Upper lobe of left lung (tissue), 6 donors: ENCODE measurements at regions not wholly inside any gene's neighbourhood (a gene's known extent, or its start where the extent isn't known, plus 50 kb on each side); places are given as distances from the start of the nearest gene placed in this dataset.

Source experiments
- ATAC-seq, 2 donors: fragments of 200-7000 bp; cut with Tn5 transposase; one replicate each; pipeline ENCODE4 v1.9.1; 2022; ENCODE audit warnings: mild to moderate bottlenecking in 2 of 2, moderate library complexity in 2 of 2; ENCODE audit not compliant: low FRiP score in 2 of 2
- DNase-seq, 2 donors: peaks; one replicate each; pipeline ENCODE4 v3.0.0-alpha.2; 2019 to 2020
- H3K27ac ChIP-seq, 4 donors: fragments of 200-600 bp; sonication (generic); one replicate each; pipeline ENCODE4 v1.5.1; 2016 to 2019
- H3K27me3 ChIP-seq, 4 donors: fragments of 200-600 bp; sonication (generic); one replicate each; pipeline ENCODE4 v1.5.1; 2017 to 2019
- H3K36me3 ChIP-seq, 4 donors: fragments of 200-600 bp; sonication (generic); one replicate each; pipeline ENCODE4 v1.5.1; 2016 to 2019
- H3K4me1 ChIP-seq, 4 donors: fragments of 200-600 bp; sonication (generic); one replicate each; pipeline ENCODE4 v1.5.1; 2018 to 2019
- H3K4me3 ChIP-seq, 4 donors: fragments of 200-600 bp; sonication (generic); one replicate each; pipeline ENCODE4 v1.5.1; 2017 to 2019; ENCODE audit warnings: mild to moderate bottlenecking in 2 of 4, moderate library complexity in 1 of 4
- H3K9me3 ChIP-seq, 4 donors: fragments of 200-600 bp; sonication (generic); one replicate each; pipeline ENCODE4 v1.5.1; 2018 to 2019
- CTCF ChIP-seq, 6 experiments: fragments of 450-650 bp in 4 of 6; fragments of 200-600 bp in 2 of 6; sonication (generic) in 2 of 6; IDR thresholded peaks; one replicate each; pipeline ENCODE4 v1.5.1; 2016 to 2019; ENCODE audit warnings: antibody characterized with exemption in 6 of 6
- EP300 ChIP-seq, 4 donors: sonication (generic); formaldehyde crosslinking; IDR thresholded peaks; one replicate each; pipeline ENCODE4 v1.5.1; 2017; ENCODE audit warnings: antibody characterized with exemption in 4 of 4, control low read depth in 2 of 4
- POLR2A ChIP-seq, 4 donors: fragments of 450-650 bp; IDR thresholded peaks; one replicate each; pipeline ENCODE4 v1.5.1; 2016 to 2017; ENCODE audit warnings: antibody characterized with exemption in 4 of 4, mild to moderate bottlenecking in 2 of 4
- POLR2AphosphoS5 ChIP-seq, 2 donors: sonication (generic); formaldehyde crosslinking; IDR thresholded peaks; one replicate each; pipeline ENCODE4 v1.5.1; 2017; ENCODE audit warnings: antibody characterized with exemption in 2 of 2
- WGBS, 2 donors: methylation state at CpG; one replicate each; pipeline ENCODE4 v1.1.5; 2017 to 2018; 5-methylcytosine and 5-hydroxymethylcytosine counted together
- donor health status: DM: no; HTN: no; CAD: no; lungs with moderate emphysema.
- donor health status: DM: no; HTN: yes; CAD: no; lungs with severe emphysema.

GRCh38 chr16:86708431-86708830 is 130.1 kb downstream of the FOXL1 start:
- Histone ChIP-seq H3K27me3 (no peaks in the 10 kb centered on the region), H3K27ac (no peak overlapping the region), H3K4me3 (no peak overlapping the region), H3K4me1 (no peaks in the 10 kb centered on the region), H3K36me3 (no peaks in the 10 kb centered on the region), H3K9me3 (peaks cover 0 to 4% (median 0%) of the 10 kb centered on the region in 4 donors)
- TF ChIP-seq CTCF (IDR thresholded peaks at IDR 0.05): no peak
- no peak for TF ChIP-seq EP300 (IDR thresholded peaks at IDR 0.05)
- TF ChIP-seq POLR2A (IDR thresholded peaks at IDR 0.05): no peak
- no peak for TF ChIP-seq POLR2AphosphoS5 (IDR thresholded peaks at IDR 0.05)
- DNase-seq (no peak), ATAC-seq (no peak)
- 75 to 83% methylated on average over 8 to 11 of the region's 11 CpGs for WGBS, 2 donors

GRCh38 chr16:86709103-86709502 is 130.8 kb downstream of the FOXL1 start:
- no peaks in the 10 kb centered on the region for H3K36me3 ChIP-seq
- H3K27me3 ChIP-seq: no peaks in the 10 kb centered on the region
- H3K27ac ChIP-seq: no peak overlapping the region
- no peaks in the 10 kb centered on the region for H3K4me1 ChIP-seq
- no peak for TF ChIP-seq POLR2A (IDR thresholded peaks at IDR 0.05)
- TF ChIP-seq EP300 (IDR thresholded peaks at IDR 0.05): no peak
- no peak for TF ChIP-seq CTCF (IDR thresholded peaks at IDR 0.05)
- TF ChIP-seq POLR2AphosphoS5 (IDR thresholded peaks at IDR 0.05): no peak
- peaks cover 0 to 4% (median 0%) of the 10 kb centered on the region in 4 donors for H3K9me3 ChIP-seq
- H3K4me3 ChIP-seq: no peak overlapping the region
- DNase-seq: no peak
- WGBS, 2 donors: 84 to 90% methylated on average over 3 of the region's 3 CpGs
- no peak for ATAC-seq

- TF ChIP-seq EP300 (IDR thresholded peaks at IDR 0.05) (no peak), CTCF (IDR thresholded peaks at IDR 0.05) (no peak), POLR2A (IDR thresholded peaks at IDR 0.05) (no peak), POLR2AphosphoS5 (IDR thresholded peaks at IDR 0.05) (no peak)
- 84 to 90% methylated on average over 24 to 31 of the region's 31 CpGs for WGBS, 2 donors
- no peak overlapping the region for H3K27ac ChIP-seq
- H3K36me3 ChIP-seq: no peaks in the 10 kb centered on the region
- no peak overlapping the region for H3K4me3 ChIP-seq
- H3K4me1 ChIP-seq: no peaks in the 10 kb centered on the region
- no peaks in the 10 kb centered on the region for H3K27me3 ChIP-seq
- ATAC-seq: no peak
- H3K9me3 ChIP-seq: peaks cover 0 to 4% (median 0%) of the 10 kb centered on the region in 4 donors
- peak in 1 of 2 donors; percentile 64 for DNase-seq
Measured at GRCh38 chr16:86709902-86710601, 131.7 kb downstream of the FOXL1 start.

GRCh38 chr16:86710602-86710950 is 132.2 kb downstream of the FOXL1 start:
- Histone ChIP-seq H3K36me3 (no peaks in the 10 kb centered on the region), H3K4me1 (no peaks in the 10 kb centered on the region), H3K9me3 (peaks cover 0 to 4% (median 0%) of the 10 kb centered on the region in 4 donors), H3K27ac (no peak overlapping the region), H3K4me3 (no peak overlapping the region), H3K27me3 (no peaks in the 10 kb centered on the region)
- no peak for ATAC-seq
- TF ChIP-seq POLR2A (IDR thresholded peaks at IDR 0.05) (no peak), POLR2AphosphoS5 (IDR thresholded peaks at IDR 0.05) (no peak), EP300 (IDR thresholded peaks at IDR 0.05) (no peak), CTCF (IDR thresholded peaks at IDR 0.05) (no peak)
- 68 to 77% methylated on average over 4 to 8 of the region's 8 CpGs for WGBS, 2 donors
- DNase-seq: no peak
